HCT116 (cell line): ENCODE measurements at regions not wholly inside any gene's neighbourhood (a gene's known extent, or its start where the extent isn't known, plus 50 kb on each side); places are given as distances from the start of the nearest gene placed in this dataset.

ENCODE experiments used
- CBX3 ChIP-seq: IDR thresholded peaks from 2 replicates; pipeline ENCODE4 v1.6.1; 2012; ENCODE audit warnings: low read depth
- CEBPB ChIP-seq: IDR thresholded peaks from 2 replicates; pipeline ENCODE4 v1.6.1; 2012; ENCODE audit warnings: low read depth
- EGR1 ChIP-seq: IDR thresholded peaks from 2 replicates; pipeline ENCODE4 v1.6.1; 2012; ENCODE audit warnings: low read depth
- EZH2 ChIP-seq: fragments of 200-600 bp; sonication (generic); IDR thresholded peaks from 2 replicates; pipeline ENCODE4 v1.6.1; 2017; ENCODE audit warnings: antibody characterized with exemption, mixed run types
- EZH2phosphoT487 ChIP-seq: fragments of 200-600 bp; IDR thresholded peaks from 2 replicates; pipeline ENCODE4 v1.6.1; 2018; ENCODE audit warnings: antibody characterized with exemption, borderline replicate concordance
- POLR2A ChIP-seq: IDR thresholded peaks from 2 replicates; pipeline ENCODE4 v1.7.0; 2011; ENCODE audit warnings: borderline replicate concordance; ENCODE audit not compliant: insufficient read depth, insufficient read length; ENCODE audit errors: extremely low read depth
- POLR2AphosphoS5 ChIP-seq: IDR thresholded peaks from 2 replicates; pipeline ENCODE4 v1.6.1; 2011; ENCODE audit warnings: mild to moderate bottlenecking, low read depth, low read length, moderate library complexity
- RAD21 ChIP-seq: IDR thresholded peaks from 2 replicates; pipeline ENCODE4 v1.6.1; 2012; ENCODE audit warnings: low read depth, mild to moderate bottlenecking
- ZNF274 ChIP-seq: fragments of 200-500 bp; sonication (Bioruptor generic); IDR thresholded peaks from 2 replicates; pipeline ENCODE4 v1.6.1; 2014; ENCODE audit warnings: mild to moderate bottlenecking, low read depth, low read length, inconsistent platforms
- TF ChIP-seq, protein P1 (sequence below), 3 experiments: fragments of 200-600 bp in 1 of 3; sonication (generic) in 1 of 3; IDR thresholded peaks in 2 of 3; conservative IDR thresholded peaks in 1 of 3; 2 replicates each; pipeline ENCODE4 v1.5.1; 2012 to 2017; ENCODE audit warnings: low read depth in 2 of 3, low read length in 2 of 3, antibody characterized with exemption in 1 of 3, borderline replicate concordance in 1 of 3, control low read depth in 1 of 3, mild to moderate bottlenecking in 1 of 3, mixed read lengths in 1 of 3, mixed run types in 1 of 3, moderate library complexity in 1 of 3; ENCODE audit not compliant: insufficient read depth in 1 of 3

DNA sequence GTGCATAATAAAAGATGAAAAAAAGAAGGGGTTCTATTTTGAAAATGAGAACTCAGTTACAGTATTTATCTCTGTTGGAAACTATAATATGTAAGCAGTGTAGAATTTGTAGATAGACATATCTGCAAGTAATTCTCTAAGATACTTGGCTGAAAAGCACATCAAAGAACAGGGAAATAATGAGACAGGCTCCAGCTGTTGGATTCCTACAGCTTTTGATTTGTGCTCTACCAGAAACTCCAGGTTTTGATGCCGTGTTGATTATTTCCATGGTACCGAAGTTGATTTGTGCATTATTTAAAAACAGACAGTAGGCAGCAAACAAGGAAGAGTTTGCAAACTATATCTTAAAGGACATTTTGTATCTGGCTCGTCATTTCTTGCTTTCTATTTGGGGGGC lies 2098.7 kb upstream of the WWC1 start:
- TF ChIP-seq EZH2 = no peak
- TF ChIP-seq, protein P1, sequence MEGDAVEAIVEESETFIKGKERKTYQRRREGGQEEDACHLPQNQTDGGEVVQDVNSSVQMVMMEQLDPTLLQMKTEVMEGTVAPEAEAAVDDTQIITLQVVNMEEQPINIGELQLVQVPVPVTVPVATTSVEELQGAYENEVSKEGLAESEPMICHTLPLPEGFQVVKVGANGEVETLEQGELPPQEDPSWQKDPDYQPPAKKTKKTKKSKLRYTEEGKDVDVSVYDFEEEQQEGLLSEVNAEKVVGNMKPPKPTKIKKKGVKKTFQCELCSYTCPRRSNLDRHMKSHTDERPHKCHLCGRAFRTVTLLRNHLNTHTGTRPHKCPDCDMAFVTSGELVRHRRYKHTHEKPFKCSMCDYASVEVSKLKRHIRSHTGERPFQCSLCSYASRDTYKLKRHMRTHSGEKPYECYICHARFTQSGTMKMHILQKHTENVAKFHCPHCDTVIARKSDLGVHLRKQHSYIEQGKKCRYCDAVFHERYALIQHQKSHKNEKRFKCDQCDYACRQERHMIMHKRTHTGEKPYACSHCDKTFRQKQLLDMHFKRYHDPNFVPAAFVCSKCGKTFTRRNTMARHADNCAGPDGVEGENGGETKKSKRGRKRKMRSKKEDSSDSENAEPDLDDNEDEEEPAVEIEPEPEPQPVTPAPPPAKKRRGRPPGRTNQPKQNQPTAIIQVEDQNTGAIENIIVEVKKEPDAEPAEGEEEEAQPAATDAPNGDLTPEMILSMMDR (IDR thresholded peaks at IDR 0.05 in 2 of 3, conservative IDR thresholded peaks at IDR 0.05 in 1 of 3; ENCODE audit: borderline replicate concordance in 1 of 3, insufficient read depth in 1 of 3, low read depth in 2 of 3, low read length in 2 of 3) = no peak
- no peak for TF ChIP-seq POLR2A
- no peak for TF ChIP-seq CBX3
- no peak for TF ChIP-seq RAD21
- TF ChIP-seq POLR2AphosphoS5 = no peak
- TF ChIP-seq EGR1 = no peak
- no peak for TF ChIP-seq EZH2phosphoT487
- no peak for TF ChIP-seq CEBPB
- no peak for TF ChIP-seq ZNF274
